GM10266 (cell line): ENCODE measurements at regions not wholly inside any gene's neighbourhood (a gene's known extent, or its start where the extent isn't known, plus 50 kb on each side); places are given as distances from the start of the nearest gene placed in this dataset.

Experiments used
- DNase-seq: peaks from one replicate; pipeline ENCODE4 v3.0.0; 2012; ENCODE audit errors: extremely low spot score
- TF ChIP-seq, protein P1 (sequence below): IDR thresholded peaks from 2 replicates; pipeline ENCODE4 v1.5.1; 2012; ENCODE audit warnings: mild to moderate bottlenecking, low read depth; ENCODE audit not compliant: control insufficient read depth, insufficient read depth; ENCODE audit errors: missing control alignments

GRCh38 chr4:141417387-141417786, 196.7 kb downstream of the ZNF330 start:
- TF ChIP-seq, protein P1, sequence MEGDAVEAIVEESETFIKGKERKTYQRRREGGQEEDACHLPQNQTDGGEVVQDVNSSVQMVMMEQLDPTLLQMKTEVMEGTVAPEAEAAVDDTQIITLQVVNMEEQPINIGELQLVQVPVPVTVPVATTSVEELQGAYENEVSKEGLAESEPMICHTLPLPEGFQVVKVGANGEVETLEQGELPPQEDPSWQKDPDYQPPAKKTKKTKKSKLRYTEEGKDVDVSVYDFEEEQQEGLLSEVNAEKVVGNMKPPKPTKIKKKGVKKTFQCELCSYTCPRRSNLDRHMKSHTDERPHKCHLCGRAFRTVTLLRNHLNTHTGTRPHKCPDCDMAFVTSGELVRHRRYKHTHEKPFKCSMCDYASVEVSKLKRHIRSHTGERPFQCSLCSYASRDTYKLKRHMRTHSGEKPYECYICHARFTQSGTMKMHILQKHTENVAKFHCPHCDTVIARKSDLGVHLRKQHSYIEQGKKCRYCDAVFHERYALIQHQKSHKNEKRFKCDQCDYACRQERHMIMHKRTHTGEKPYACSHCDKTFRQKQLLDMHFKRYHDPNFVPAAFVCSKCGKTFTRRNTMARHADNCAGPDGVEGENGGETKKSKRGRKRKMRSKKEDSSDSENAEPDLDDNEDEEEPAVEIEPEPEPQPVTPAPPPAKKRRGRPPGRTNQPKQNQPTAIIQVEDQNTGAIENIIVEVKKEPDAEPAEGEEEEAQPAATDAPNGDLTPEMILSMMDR, result no peak
- no peak for DNase-seq

GRCh38 chr4:141425124-141425523, 204.4 kb downstream of the ZNF330 start:
- TF ChIP-seq, protein P1, result no peak
- no peak for DNase-seq

- DNase-seq, result no peak
- TF ChIP-seq, protein P1, result no peak
Measured at GRCh38 chr4:141427726-141428296, 207.1 kb downstream of the ZNF330 start.

DNA sequence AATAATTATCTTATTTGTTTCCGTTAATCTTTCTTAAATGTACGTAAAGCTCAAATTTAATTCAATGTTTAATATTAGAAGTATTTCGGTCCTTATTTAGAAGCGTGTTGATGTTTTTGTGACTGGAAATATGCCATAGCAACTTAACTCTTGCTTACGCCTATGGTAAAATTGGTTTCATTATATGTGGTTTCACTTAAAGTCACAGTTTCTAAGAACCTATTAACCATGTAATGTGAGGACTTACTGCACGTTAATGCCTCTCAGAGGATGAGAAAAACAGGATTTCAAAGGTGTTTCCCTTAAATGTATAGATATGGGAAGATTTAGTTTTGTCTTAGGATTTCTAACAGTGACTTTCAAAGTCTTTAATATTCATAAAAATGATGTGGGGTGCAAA, 206.4 kb upstream of the IL15 start:
- no peak for DNase-seq
- TF ChIP-seq, protein P1, result no peak

GRCh38 chr4:141430686-141431085, 205.7 kb upstream of the IL15 start:
- no peak for DNase-seq
- TF ChIP-seq, protein P1, result no peak

- DNase-seq, result no peak
- TF ChIP-seq, protein P1, result no peak
Measured at GRCh38 chr4:141432000-141432712, 204.2 kb upstream of the IL15 start.
